K562 (cell line): ENCODE measurements at regions not wholly inside any gene's neighbourhood (a gene's known extent, or its start where the extent isn't known, plus 50 kb on each side); places are given as distances from the start of the nearest gene placed in this dataset.

Experiments used
- ATAC-seq: fragments of 200-7000 bp; cut with Tn5 transposase; 3 replicates; pipeline ENCODE4 v1.9.1; 2020; ENCODE audit warnings: moderate library complexity
- BruUV-seq: library from RNA; stranded (reverse); fragments of 400-500 nt; replicated peaks from 2 replicates; lab custom pipeline; 2021; lab: Mats Ljungman, UMichigan
- CTCF ChIA-PET: fragments of 300-600 bp; formaldehyde crosslinking; extraction: SDS; loops from one replicate; lab custom pipeline; 2021; ENCODE audit warnings: low intra/inter-chr PET ratio; lab: Yijun Ruan, JAX
- POLR2A ChIA-PET: fragments of 300-600, 350-650 bp; sonication (Branson Sonifier 250); formaldehyde crosslinking; extraction: SDS; loops from one replicate; lab custom pipeline; 2021; ENCODE audit warnings: antibody characterized with exemption, inconsistent platforms; lab: Yijun Ruan, JAX
- DNase-seq, 4 experiments: peaks; one replicate each; pipeline versions ENCODE4 v3.0.0 to v3.0.0-alpha.2; 2011 to 2018; ENCODE audit warnings: low spot score in 3 of 4, mixed read lengths in 3 of 4; ENCODE audit errors: extremely low read depth in 1 of 4
- FAIRE-seq: peaks from 2 replicates; lab custom pipeline; 2011; peaks lifted over from hg19 to GRCh38; lab: Jason Lieb, UNC
- H2AFZ ChIP-seq: 2 replicates; pipeline ENCODE4 v1.6.0; 2011; ENCODE audit warnings: low read depth, low read length, control low read depth, inconsistent platforms
- H3K27ac ChIP-seq: fragments of 200-600 bp; 3 replicates; pipeline ENCODE4 v1.8.0; 2011; ENCODE audit warnings: low read depth, mild to moderate bottlenecking, control low read depth, inconsistent platforms, low read length, moderate library complexity, mixed read lengths; ENCODE audit errors: extremely low read depth
- H3K27me3 ChIP-seq, 2 experiments: fragments of 300-600 bp in 1 of 2; 2 replicates in 1 of 2; 3 replicates in 1 of 2; pipeline versions ENCODE4 v1.6.0 to v1.8.0; 2011; ENCODE audit warnings: inconsistent platforms in 2 of 2, low read length in 2 of 2, mild to moderate bottlenecking in 1 of 2, mixed read lengths in 1 of 2, moderate library complexity in 1 of 2; ENCODE audit not compliant: control insufficient read depth in 2 of 2, insufficient read depth in 2 of 2
- H3K36me3 ChIP-seq: fragments of 300-600 bp; 3 replicates; pipeline ENCODE4 v1.8.0; 2011; ENCODE audit warnings: mild to moderate bottlenecking, low read length, inconsistent platforms; ENCODE audit not compliant: control insufficient read depth, insufficient read depth
- H3K4me1 ChIP-seq, 2 experiments: fragments of 200-600 bp in 1 of 2; replicated peaks in 1 of 2; 2 replicates in 1 of 2; 3 replicates in 1 of 2; pipeline versions ENCODE4 v1.5.1 to v1.8.0; 2011; ENCODE audit warnings: inconsistent platforms in 2 of 2, low read length in 2 of 2, mild to moderate bottlenecking in 1 of 2, mixed read lengths in 1 of 2, moderate library complexity in 1 of 2; ENCODE audit not compliant: control insufficient read depth in 2 of 2, insufficient read depth in 2 of 2
- H3K4me2 ChIP-seq: 2 replicates; pipeline ENCODE4 v1.6.1; 2011; ENCODE audit warnings: low read length, control low read depth, inconsistent platforms, mixed read lengths; ENCODE audit not compliant: insufficient read depth
- H3K4me3 ChIP-seq: fragments of 200-600 bp; sonication (generic), shearing (Covaris generic); 2 replicates; pipeline ENCODE4 v1.5.1; 2016; ENCODE audit warnings: control low read depth, inconsistent platforms
- H3K79me2 ChIP-seq: fragments of 200-600 bp; 3 replicates; pipeline ENCODE4 v1.8.0; 2011; ENCODE audit warnings: low read length, inconsistent platforms; ENCODE audit not compliant: control insufficient read depth, insufficient read depth
- H3K9ac ChIP-seq, 2 experiments: 2 replicates each; pipeline versions ENCODE4 v1.6.0 to v1.6.1; 2011; ENCODE audit warnings: low read depth in 2 of 2, low read length in 2 of 2, control low read depth in 1 of 2, inconsistent platforms in 1 of 2, mild to moderate bottlenecking in 1 of 2, mixed read lengths in 1 of 2; ENCODE audit not compliant: insufficient read depth in 1 of 2
- H3K9me1 ChIP-seq: one replicate; pipeline ENCODE4 v1.6.0; 2011; ENCODE audit warnings: inconsistent platforms, mild to moderate bottlenecking, low read length, moderate library complexity; ENCODE audit not compliant: control insufficient read depth, insufficient read depth
- H3K9me3 ChIP-seq: replicated peaks from 2 replicates; pipeline ENCODE4 v1.5.1; 2011; ENCODE audit warnings: low read depth, low read length, inconsistent platforms; ENCODE audit not compliant: control insufficient read depth, insufficient read depth
- H4K20me1 ChIP-seq: replicated peaks from 2 replicates; pipeline ENCODE4 v1.6.1; 2011; ENCODE audit warnings: low read length, inconsistent platforms, mixed read lengths; ENCODE audit not compliant: control insufficient read depth, insufficient read depth
- CBX3 ChIP-seq, 2 experiments: IDR thresholded peaks; 1 replicate in 1 of 2; 2 replicates in 1 of 2; pipeline ENCODE4 v1.6.1; 2012; ENCODE audit warnings: inconsistent platforms in 2 of 2, low read length in 2 of 2, borderline replicate concordance in 1 of 2, control low read depth in 1 of 2
- CEBPB ChIP-seq: fragments of 450-650 bp; IDR thresholded peaks from 2 replicates; pipeline ENCODE4 v1.6.1; 2016; ENCODE audit warnings: missing genetic modification characterization, missing compliant biosample characterization
- CREB1 ChIP-seq, 2 experiments: sonication (generic) in 1 of 2; formaldehyde crosslinking in 1 of 2; IDR thresholded peaks; 2 replicates each; pipeline versions ENCODE4 v1.6.1 to v1.8.0; 2012 to 2022; ENCODE audit warnings: inconsistent platforms in 1 of 2, mild to moderate bottlenecking in 1 of 2, missing genetic modification reagents in 1 of 2, moderate library complexity in 1 of 2
- E2F5 ChIP-seq: sonication (generic); formaldehyde crosslinking; IDR thresholded peaks from 2 replicates; pipeline ENCODE4 v1.8.0; 2022; ENCODE audit warnings: mild to moderate bottlenecking, missing genetic modification reagents
- FUS ChIP-seq: fragments of 200-400 bp; formaldehyde crosslinking; optimal IDR thresholded peaks from 2 replicates; pipeline ENCODE3; 2017; ENCODE audit warnings: low read depth, low read length
- NFATC3 ChIP-seq: fragments of 450-650 bp; IDR thresholded peaks from 2 replicates; pipeline ENCODE4 v1.6.1; 2017; ENCODE audit warnings: mild to moderate bottlenecking
- RBM22 ChIP-seq: fragments of 200-400 bp; formaldehyde crosslinking; IDR thresholded peaks from 2 replicates; pipeline ENCODE4 v1.6.1; 2018; ENCODE audit warnings: low read length, low read depth; ENCODE audit not compliant: poor library complexity, severe bottlenecking
- ZFP91 ChIP-seq: sonication (generic); formaldehyde crosslinking; IDR thresholded peaks from 2 replicates; pipeline ENCODE4 v1.8.0; 2022; ENCODE audit warnings: mild to moderate bottlenecking, missing genetic modification reagents
- ZNF277 ChIP-seq: fragments of 250-450 bp; sonication (Bioruptor Pico); IDR thresholded peaks from 2 replicates; pipeline ENCODE4 v1.8.0; 2022; ENCODE audit warnings: inconsistent platforms, mild to moderate bottlenecking, moderate library complexity, borderline replicate concordance
- ZNF398 ChIP-seq: fragments of 250-450 bp; sonication (Bioruptor Pico); IDR thresholded peaks from 2 replicates; pipeline ENCODE4 v1.8.0; 2021; ENCODE audit warnings: moderate library complexity, mild to moderate bottlenecking, inconsistent platforms
- WGBS: fragments of 100-300 bp; shearing (Covaris generic); methylation state at CpG from one replicate; pipeline ENCODE4 v1.1.6; 2016; ENCODE audit warnings: low coverage, mixed read lengths; ENCODE audit not compliant: insufficient coverage; ENCODE audit errors: missing lambda C conversion rate; 5-methylcytosine and 5-hydroxymethylcytosine counted together
- in situ Hi-C: fragments of 300-500 bp; cut with MboI; formaldehyde crosslinking; loops from 4 replicates; pipeline ENCODE4 v1.15.0; 2018; ENCODE audit warnings: inconsistent platforms, mixed read lengths
- intact Hi-C: fragments of 100-400 bp; cut with micrococcal nuclease; formaldehyde crosslinking; loops from 2 replicates; pipeline ENCODE4 v1.14.2; 2022
- TF ChIP-seq, protein P1 (sequence below), 2 experiments: fragments of 450-650 bp; IDR thresholded peaks; 2 replicates each; pipeline ENCODE4 v1.6.1; 2018; ENCODE audit warnings: mild to moderate bottlenecking in 2 of 2, low read depth in 1 of 2; ENCODE audit not compliant: partially characterized antibody in 2 of 2

GRCh38 chr11:29623144-29623722, 393.6 kb downstream of the KCNA4 start:
- no peak for DNase-seq
- no peak for TF ChIP-seq ZNF277
- TF ChIP-seq CBX3 (IDR thresholded peaks at IDR 0.05; ENCODE audit: borderline replicate concordance in 1 of 2, low read length in 2 of 2): no peak
- TF ChIP-seq ZNF398 (CRISPR knock-in tag): no peak
- no peak for TF ChIP-seq E2F5 (CRISPR knock-in tag)
- TF ChIP-seq FUS: no peak
- no peak for TF ChIP-seq NFATC3
- no peak for TF ChIP-seq CEBPB (tag)
- TF ChIP-seq CREB1 (IDR thresholded peaks at IDR 0.05): no peak
- no peak for TF ChIP-seq CREB1 (CRISPR knock-in tag; IDR thresholded peaks at IDR 0.05)
- no peak for TF ChIP-seq ZFP91 (CRISPR knock-in tag)
- TF ChIP-seq, protein P1, sequence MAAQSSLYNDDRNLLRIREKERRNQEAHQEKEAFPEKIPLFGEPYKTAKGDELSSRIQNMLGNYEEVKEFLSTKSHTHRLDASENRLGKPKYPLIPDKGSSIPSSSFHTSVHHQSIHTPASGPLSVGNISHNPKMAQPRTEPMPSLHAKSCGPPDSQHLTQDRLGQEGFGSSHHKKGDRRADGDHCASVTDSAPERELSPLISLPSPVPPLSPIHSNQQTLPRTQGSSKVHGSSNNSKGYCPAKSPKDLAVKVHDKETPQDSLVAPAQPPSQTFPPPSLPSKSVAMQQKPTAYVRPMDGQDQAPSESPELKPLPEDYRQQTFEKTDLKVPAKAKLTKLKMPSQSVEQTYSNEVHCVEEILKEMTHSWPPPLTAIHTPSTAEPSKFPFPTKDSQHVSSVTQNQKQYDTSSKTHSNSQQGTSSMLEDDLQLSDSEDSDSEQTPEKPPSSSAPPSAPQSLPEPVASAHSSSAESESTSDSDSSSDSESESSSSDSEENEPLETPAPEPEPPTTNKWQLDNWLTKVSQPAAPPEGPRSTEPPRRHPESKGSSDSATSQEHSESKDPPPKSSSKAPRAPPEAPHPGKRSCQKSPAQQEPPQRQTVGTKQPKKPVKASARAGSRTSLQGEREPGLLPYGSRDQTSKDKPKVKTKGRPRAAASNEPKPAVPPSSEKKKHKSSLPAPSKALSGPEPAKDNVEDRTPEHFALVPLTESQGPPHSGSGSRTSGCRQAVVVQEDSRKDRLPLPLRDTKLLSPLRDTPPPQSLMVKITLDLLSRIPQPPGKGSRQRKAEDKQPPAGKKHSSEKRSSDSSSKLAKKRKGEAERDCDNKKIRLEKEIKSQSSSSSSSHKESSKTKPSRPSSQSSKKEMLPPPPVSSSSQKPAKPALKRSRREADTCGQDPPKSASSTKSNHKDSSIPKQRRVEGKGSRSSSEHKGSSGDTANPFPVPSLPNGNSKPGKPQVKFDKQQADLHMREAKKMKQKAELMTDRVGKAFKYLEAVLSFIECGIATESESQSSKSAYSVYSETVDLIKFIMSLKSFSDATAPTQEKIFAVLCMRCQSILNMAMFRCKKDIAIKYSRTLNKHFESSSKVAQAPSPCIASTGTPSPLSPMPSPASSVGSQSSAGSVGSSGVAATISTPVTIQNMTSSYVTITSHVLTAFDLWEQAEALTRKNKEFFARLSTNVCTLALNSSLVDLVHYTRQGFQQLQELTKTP (IDR thresholded peaks at IDR 0.05; ENCODE audit: low read depth in 1 of 2, partially characterized antibody in 2 of 2): no peak
- no peak for TF ChIP-seq RBM22

More at GRCh38 chr11:29623144-29623722, 393.6 kb downstream of the KCNA4 start:
- POLR2A ChIA-PET: no interaction called here
- Histone ChIP-seq H3K27me3 (no peaks in the 10 kb centered on the region), H2AFZ (no peak overlapping the region), H3K36me3 (no peaks in the 10 kb centered on the region), H3K4me2 (no peak overlapping the region), H3K4me1 (no peaks in the 10 kb centered on the region), H4K20me1 (no peaks in the 10 kb centered on the region), H3K9me1 (no peaks in the 10 kb centered on the region), H3K9ac (no peak overlapping the region), H3K4me3 (no peak overlapping the region), H3K27ac (no peak overlapping the region), H3K79me2 (no peaks in the 10 kb centered on the region), H3K9me3 (no peaks in the 10 kb centered on the region)
- in situ Hi-C loops (no loop called here), intact Hi-C loops (no loop called here)
- ATAC-seq: no peak
- WGBS: 2% methylated on average over 5 of the region's 5 CpGs
- no TSS peak for BruUV-seq
- no peak for FAIRE-seq
- CTCF ChIA-PET: no interaction called here
